Naive thymus-derived CD4-positive, alpha-beta T cell (primary cell): ENCODE measurements at regions not wholly inside any gene's neighbourhood (a gene's known extent, or its start where the extent isn't known, plus 50 kb on each side); places are given as distances from the start of the nearest gene placed in this dataset.
"Not testable (repeated sequence)": the region's sequence is repeated elsewhere in the genome, so short reads cannot be mapped to it uniquely, and the experiment has no call there.

Source experiments
- ATAC-seq: fragments of 150-1000 bp; cut with Tn5 transposase; 2 replicates; pipeline ENCODE4 v1.10.0; 2021; ENCODE audit warnings: mild to moderate bottlenecking, moderate library complexity
- CTCF ChIA-PET: fragments of 350-600 bp; sonication (Branson Sonifier 250); formaldehyde crosslinking; loops from one replicate; lab custom pipeline; 2021; ENCODE audit warnings: antibody characterized with exemption; lab: Charles Lee
- POLR2A ChIA-PET: fragments of 350-600 bp; sonication (Branson Sonifier 250); formaldehyde crosslinking; loops from one replicate; lab custom pipeline; 2021; ENCODE audit warnings: antibody characterized with exemption, inconsistent platforms; lab: Charles Lee
- DNase-seq, 9 donors: peaks; one replicate each; pipeline versions ENCODE4 v3.0.0 to v3.0.0-alpha.2; 2020 to 2022; ENCODE audit warnings: mixed read lengths in 1 of 9
- H3K27ac ChIP-seq: one replicate; pipeline ENCODE4 v1.7.0; 2013; ENCODE audit warnings: mild to moderate bottlenecking, low read depth, low read length, moderate library complexity
- H3K27me3 ChIP-seq, 2 donors: one replicate each; pipeline ENCODE4 v1.7.0; 2013; ENCODE audit warnings: low read length in 2 of 2, mild to moderate bottlenecking in 2 of 2, moderate library complexity in 2 of 2; ENCODE audit not compliant: control insufficient read depth in 2 of 2, insufficient read depth in 2 of 2
- H3K36me3 ChIP-seq, 3 experiments: 1 replicate in 2 of 3; 2 replicates in 1 of 3; pipeline ENCODE4 v1.7.0; 2013; ENCODE audit warnings: low read length in 3 of 3, mild to moderate bottlenecking in 3 of 3, moderate library complexity in 1 of 3; ENCODE audit not compliant: insufficient read depth in 3 of 3, control insufficient read depth in 2 of 3
- H3K4me1 ChIP-seq, 2 donors: one replicate each; pipeline ENCODE4 v1.7.0; 2013; ENCODE audit warnings: low read length in 2 of 2, mild to moderate bottlenecking in 2 of 2, moderate library complexity in 1 of 2; ENCODE audit not compliant: control insufficient read depth in 2 of 2, insufficient read depth in 2 of 2
- H3K4me3 ChIP-seq: 2 replicates; pipeline ENCODE4 v1.7.0; 2013; ENCODE audit warnings: mild to moderate bottlenecking, low read length
- H3K9me3 ChIP-seq, 3 experiments: 1 replicate in 2 of 3; 2 replicates in 1 of 3; pipeline ENCODE4 v1.7.0; 2013; ENCODE audit warnings: low read length in 3 of 3; ENCODE audit not compliant: control insufficient read depth in 2 of 3
- H3K27ac Mint-ChIP-seq, 9 donors: one replicate each; pipeline ENCODE4 v1.8.0; 2020 to 2022; ENCODE audit warnings: mixed read lengths in 9 of 9, mild to moderate bottlenecking in 8 of 9, moderate library complexity in 5 of 9, inconsistent platforms in 2 of 9
- H3K27me3 Mint-ChIP-seq, 5 donors: one replicate each; pipeline ENCODE4 v1.8.0; 2021 to 2022; ENCODE audit warnings: mixed read lengths in 5 of 5, mild to moderate bottlenecking in 1 of 5
- H3K36me3 Mint-ChIP-seq, 5 donors: one replicate each; pipeline ENCODE4 v1.8.0; 2020 to 2022; ENCODE audit warnings: mixed read lengths in 5 of 5, mild to moderate bottlenecking in 3 of 5, inconsistent platforms in 1 of 5
- H3K4me1 Mint-ChIP-seq, 7 donors: one replicate each; pipeline ENCODE4 v1.8.0; 2020 to 2022; ENCODE audit warnings: mixed read lengths in 7 of 7, mild to moderate bottlenecking in 3 of 7, inconsistent platforms in 1 of 7
- H3K4me3 Mint-ChIP-seq, 10 donors: one replicate each; pipeline ENCODE4 v1.8.0; 2020 to 2022; ENCODE audit warnings: mild to moderate bottlenecking in 10 of 10, mixed read lengths in 10 of 10, moderate library complexity in 6 of 10, inconsistent platforms in 2 of 10
- H3K9me3 Mint-ChIP-seq, 11 donors: one replicate each; pipeline ENCODE4 v1.8.0; 2020 to 2022; ENCODE audit warnings: mixed read lengths in 11 of 11, mild to moderate bottlenecking in 4 of 11, inconsistent platforms in 1 of 11, moderate library complexity in 1 of 11
- intact Hi-C, 2 donors: fragments of 100-400 bp; cut with micrococcal nuclease; formaldehyde crosslinking; loops; one replicate each; pipeline ENCODE4 v1.15.1; 2023

DNA sequence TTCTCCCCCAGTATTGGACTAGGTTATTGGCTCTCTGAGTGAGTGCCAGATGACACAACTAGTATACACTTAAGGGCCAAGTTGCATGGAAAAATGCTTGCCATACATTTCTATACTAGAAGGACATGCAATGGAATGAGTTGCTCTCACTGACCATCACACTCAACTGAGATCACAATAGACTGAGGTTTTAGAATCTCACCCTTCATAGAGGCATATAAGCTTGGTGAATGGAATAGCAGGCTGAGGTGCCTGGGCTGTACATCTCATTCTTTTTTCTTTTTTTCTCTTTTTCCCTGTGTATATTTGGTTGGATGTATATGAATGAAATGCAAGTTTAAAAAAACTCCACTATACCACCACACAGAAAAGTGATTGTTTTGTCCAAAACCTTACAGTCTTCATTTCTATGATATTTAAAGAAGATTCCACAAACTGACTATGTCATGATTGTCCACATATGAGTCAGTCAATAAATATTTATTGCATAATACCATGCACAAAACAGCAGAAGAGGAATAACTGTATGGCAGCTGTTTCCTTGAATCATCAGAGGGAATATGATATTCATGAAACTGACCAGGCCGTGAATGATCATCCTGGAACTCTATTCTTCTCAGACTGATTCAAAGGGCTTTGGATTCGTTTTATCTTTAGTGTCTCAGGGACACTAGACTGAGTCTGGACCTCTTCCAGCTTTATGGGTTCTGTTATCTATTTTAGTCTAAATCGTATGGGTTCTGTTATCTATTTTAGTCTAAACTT is 122.6 kb upstream of the STK17B start:
- CTCF ChIA-PET: no interaction called here

GRCh38 chr2:196294516-196294909 is 123.1 kb upstream of the STK17B start:
- ChIA-PET CTCF (no interaction called here), POLR2A (interaction anchor here (1.1 kb wide), 1 partner anchor 10 kb away, joined by 3 read pairs; no protein-coding TSS in a partner anchor)
- Histone ChIP-seq H3K27ac (no peak overlapping the region), H3K27me3 (no peaks in the 10 kb centered on the region), H3K4me1 (peaks cover 0 to 6% of the 10 kb centered on the region in 2 donors), H3K4me3 (no peak overlapping the region), H3K9me3 (no peaks in the 10 kb centered on the region), H3K36me3 (no peaks in the 10 kb centered on the region)
- no peaks in the 10 kb centered on the region for H3K9me3 Mint-ChIP-seq
- DNase-seq (no peak), ATAC-seq (no peak)
- H3K27me3 Mint-ChIP-seq: no peaks in the 10 kb centered on the region
- H3K4me3 Mint-ChIP-seq: no peak overlapping the region
- H3K27ac Mint-ChIP-seq: no peak overlapping the region
- peaks cover 0 to 2% (median 0%) of the 10 kb centered on the region in 5 donors for H3K36me3 Mint-ChIP-seq
- intact Hi-C loops: loop anchor here in 1 of 2 donors (10.0 kb wide), 2 partner anchors 340 to 2000 kb away; partner anchors contain the start of gene CCDC150
- H3K4me1 Mint-ChIP-seq: peaks cover 6 to 34% (median 20%) of the 10 kb centered on the region in 7 donors

More for the DNA sequence above, 122.6 kb upstream of the STK17B start:
- Histone ChIP-seq H3K27me3 (no peaks in the 10 kb centered on the region), H3K36me3 (no peaks in the 10 kb centered on the region), H3K4me3 (no peak overlapping the region), H3K27ac (no peak overlapping the region), H3K4me1 (peaks cover 0 to 6% of the 10 kb centered on the region in 2 donors), H3K9me3 (no peaks in the 10 kb centered on the region)
- DNase-seq (no peak), ATAC-seq (no peak)
- Mint-ChIP-seq H3K27ac (no peak overlapping the region), H3K4me3 (no peak overlapping the region), H3K4me1 (peaks cover 11 to 40% (median 25%) of the 10 kb centered on the region in 7 donors), H3K27me3 (no peaks in the 10 kb centered on the region), H3K9me3 (no peaks in the 10 kb centered on the region), H3K36me3 (peaks cover 0 to 3% (median 0%) of the 10 kb centered on the region in 5 donors)
- POLR2A ChIA-PET: interaction anchor here (1.1 kb wide), 1 partner anchor 9 kb away, joined by 3 read pairs; no protein-coding TSS in a partner anchor
- intact Hi-C loops: loop anchor here in 1 of 2 donors (10.0 kb wide), 2 partner anchors 341 to 2001 kb away; partner anchors contain the start of gene CCDC150

GRCh38 chr2:196295005-196295404 is 123.6 kb upstream of the STK17B start:
- peaks cover 6 to 29% (median 18%) of the 10 kb centered on the region in 7 donors for H3K4me1 Mint-ChIP-seq
- ChIA-PET POLR2A (interaction anchor here (1.1 kb wide), 1 partner anchor 10 kb away, joined by 3 read pairs; no protein-coding TSS in a partner anchor), CTCF (no interaction called here)
- peak overlapping the region in 1 of 9 donors; percentile 16 for H3K27ac Mint-ChIP-seq
- Histone ChIP-seq H3K4me1 (peaks cover 0 to 6% of the 10 kb centered on the region in 2 donors), H3K27me3 (no peaks in the 10 kb centered on the region), H3K36me3 (no peaks in the 10 kb centered on the region), H3K9me3 (no peaks in the 10 kb centered on the region), H3K27ac (no peak overlapping the region), H3K4me3 (no peak overlapping the region)
- no peaks in the 10 kb centered on the region for H3K9me3 Mint-ChIP-seq
- H3K4me3 Mint-ChIP-seq: no peak overlapping the region
- ATAC-seq: no peak
- H3K27me3 Mint-ChIP-seq: no peaks in the 10 kb centered on the region
- peaks cover 0 to 2% (median 0%) of the 10 kb centered on the region in 5 donors for H3K36me3 Mint-ChIP-seq
- intact Hi-C loops: loop anchor here (5.0 to 10.0 kb wide), 3 partner anchors 157 to 2000 kb away; partner anchors contain the start of gene CCDC150 (in 1 of the 2)
- no peak for DNase-seq

DNA sequence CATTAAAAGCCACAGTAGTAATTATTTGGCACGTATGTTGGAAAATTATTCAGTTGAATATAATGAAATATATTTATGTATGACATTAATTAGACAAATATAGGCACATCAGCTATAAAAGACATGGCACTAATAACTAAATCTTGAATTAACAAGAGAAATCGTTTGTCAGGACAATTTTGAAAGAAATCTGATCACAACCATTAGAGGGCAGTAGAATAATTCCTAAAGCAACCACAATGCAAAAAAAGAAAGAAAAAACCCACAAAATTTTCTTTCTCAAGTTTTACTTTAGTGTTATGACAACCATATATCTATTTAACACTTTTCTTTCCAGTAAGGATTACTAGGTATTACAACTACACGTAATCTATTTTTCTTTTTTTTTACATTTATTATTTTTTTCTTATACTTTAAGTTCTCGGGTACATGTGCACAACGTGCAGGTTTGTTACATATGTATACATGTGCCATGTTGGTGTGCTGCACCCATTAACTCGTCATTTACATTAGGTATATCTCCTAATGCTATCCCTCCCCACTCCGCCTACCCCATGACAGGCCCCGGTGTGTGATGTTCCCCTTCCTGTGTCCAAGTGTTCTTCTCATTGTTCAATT is 126.8 kb upstream of the STK17B start:
- H3K36me3 ChIP-seq, H3K4me1 ChIP-seq, H3K27me3 Mint-ChIP-seq, H3K4me3 Mint-ChIP-seq, H3K36me3 Mint-ChIP-seq, H3K9me3 Mint-ChIP-seq, H3K4me3 ChIP-seq, POLR2A ChIA-PET, H3K27ac Mint-ChIP-seq, H3K9me3 ChIP-seq, H3K27ac ChIP-seq, H3K27me3 ChIP-seq, ATAC-seq: not testable (repeated sequence)
- peak in 1 of 9 donors; percentile 33 for DNase-seq
- intact Hi-C loops: loop anchor here (1.0 to 10.0 kb wide), 6 partner anchors 39 to 1997 kb away; partner anchors contain the start of gene CCDC150 (in 1 of the 2)
- peaks cover 0 to 14% (median 6%) of the 10 kb centered on the region in 7 donors for H3K4me1 Mint-ChIP-seq
- CTCF ChIA-PET: interaction anchor here (0.7 to 1.1 kb wide), 5 partner anchors 10 to 230 kb away, joined by 3 to 4 read pairs (median 3); partner anchors contain the start of gene DNAH7

- CTCF ChIA-PET: interaction anchor here (0.6 kb wide), 2 partner anchors 10 to 729 kb away, joined by 3 read pairs; no protein-coding TSS in a partner anchor
- Mint-ChIP-seq H3K4me3 (no peak overlapping the region), H3K4me1 (peaks cover 0 to 8% (median 2%) of the 10 kb centered on the region in 7 donors), H3K36me3 (peaks cover 0 to 3% (median 0%) of the 10 kb centered on the region in 5 donors), H3K27ac (no peak overlapping the region), H3K9me3 (peaks cover 0 to 4% (median 0%) of the 10 kb centered on the region in 11 donors), H3K27me3 (peaks cover 0 to 13% (median 0%) of the 10 kb centered on the region in 5 donors)
- Histone ChIP-seq H3K4me1 (no peaks in the 10 kb centered on the region), H3K9me3 (no peaks in the 10 kb centered on the region), H3K27me3 (no peaks in the 10 kb centered on the region), H3K36me3 (no peaks in the 10 kb centered on the region), H3K4me3 (no peak overlapping the region), H3K27ac (no peak overlapping the region)
- intact Hi-C loops: no loop called here
- no peak for ATAC-seq
- POLR2A ChIA-PET: no interaction called here
- DNase-seq: no peak
These were observed 136.5 kb upstream of the STK17B start for GRCh38 chr2:196307775-196308305.

DNA sequence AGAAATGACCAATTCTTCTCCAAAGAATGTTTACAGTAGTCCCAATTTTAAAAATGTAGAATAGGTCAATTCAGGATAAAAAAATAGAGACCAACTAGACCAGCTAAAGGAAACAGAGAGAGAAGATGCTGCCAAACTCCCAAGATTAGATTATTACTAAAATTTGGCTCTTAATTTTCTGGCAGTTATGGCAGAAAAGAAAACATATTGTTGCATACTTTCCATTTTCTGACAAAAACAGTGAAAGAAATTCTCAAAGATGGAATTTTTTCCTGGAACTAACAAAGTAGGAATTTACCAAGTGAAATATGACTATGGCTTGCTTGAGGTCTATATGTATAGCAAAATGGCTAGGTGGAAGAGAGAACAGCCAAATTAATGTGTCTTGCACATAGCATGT is 138.3 kb upstream of the STK17B start:
- Mint-ChIP-seq H3K4me1 (peaks cover 0 to 1% (median 0%) of the 10 kb centered on the region in 7 donors), H3K36me3 (peaks cover 0 to 3% (median 0%) of the 10 kb centered on the region in 5 donors), H3K27ac (no peak overlapping the region), H3K27me3 (peaks cover 0 to 13% (median 0%) of the 10 kb centered on the region in 5 donors), H3K4me3 (no peak overlapping the region), H3K9me3 (peaks cover 0 to 3% (median 0%) of the 10 kb centered on the region in 11 donors)
- ChIA-PET POLR2A (no interaction called here), CTCF (no interaction called here)
- Histone ChIP-seq H3K36me3 (no peaks in the 10 kb centered on the region), H3K9me3 (no peaks in the 10 kb centered on the region), H3K27me3 (no peaks in the 10 kb centered on the region), H3K27ac (no peak overlapping the region), H3K4me1 (no peaks in the 10 kb centered on the region), H3K4me3 (no peak overlapping the region)
- DNase-seq (no peak), ATAC-seq (no peak)
- intact Hi-C loops: no loop called here
